Hematopoietic multipotent progenitor cell (in vitro differentiated cells): ENCODE measurements at regions not wholly inside any gene's neighbourhood (a gene's known extent, or its start where the extent isn't known, plus 50 kb on each side); places are given as distances from the start of the nearest gene placed in this dataset.

ENCODE experiments used
- DNase-seq, 3 donors: peaks; one replicate each; pipeline ENCODE4 v3.0.0-alpha.2; 2011 to 2015; ENCODE audit warnings: low read depth in 2 of 3, low spot score in 2 of 3

GRCh38 chr2:234623521-234623991, 126.7 kb upstream of the ARL4C start:
- DNase-seq, result no peak

- no peak for DNase-seq
Observed at GRCh38 chr2:234621120-234621519, 124.2 kb upstream of the ARL4C start.

- DNase-seq, result peak in 2 of 3 donors; percentile 73 to 84
Observed at GRCh38 chr2:234620018-234620417, 123.1 kb upstream of the ARL4C start.

- no peak for DNase-seq
Observed at GRCh38 chr2:234615643-234616356, 118.9 kb upstream of the ARL4C start.

GRCh38 chr2:234611209-234611608, 114.3 kb upstream of the ARL4C start:
- DNase-seq, result peak in 1 of 3 donors; percentile 9

GRCh38 chr2:234608946-234609345, 112.1 kb upstream of the ARL4C start:
- no peak for DNase-seq

GRCh38 chr2:234607691-234608090, 110.8 kb upstream of the ARL4C start:
- DNase-seq, result no peak

GRCh38 chr2:234606896-234607295, 110.0 kb upstream of the ARL4C start:
- DNase-seq, result no peak

GRCh38 chr2:234603619-234604018, 106.7 kb upstream of the ARL4C start:
- DNase-seq, result no peak

- DNase-seq, result no peak
Observed at GRCh38 chr2:234601213-234601612, 104.3 kb upstream of the ARL4C start.

- no peak for DNase-seq
Observed at GRCh38 chr2:234597576-234597861, 100.6 kb upstream of the ARL4C start.

- no peak for DNase-seq
Observed at GRCh38 chr2:234596696-234597575, 100.1 kb upstream of the ARL4C start.

GRCh38 chr2:234595829-234596228, 98.9 kb upstream of the ARL4C start:
- DNase-seq, result no peak

- DNase-seq, result no peak
Observed at GRCh38 chr2:234594715-234595114, 97.8 kb upstream of the ARL4C start.

- DNase-seq, result no peak
Observed at GRCh38 chr2:234593636-234594035, 96.8 kb upstream of the ARL4C start.

GRCh38 chr2:234592541-234592940, 95.7 kb upstream of the ARL4C start:
- no peak for DNase-seq

- no peak for DNase-seq
Observed at GRCh38 chr2:234590076-234590475, 93.2 kb upstream of the ARL4C start.

- no peak for DNase-seq
Observed at GRCh38 chr2:234588054-234588430, 91.2 kb upstream of the ARL4C start.

GRCh38 chr2:234587341-234588053, 90.6 kb upstream of the ARL4C start:
- no peak for DNase-seq

- DNase-seq, result no peak
Observed at GRCh38 chr2:234583331-234583730, 86.5 kb upstream of the ARL4C start.

GRCh38 chr2:234580686-234581085, 83.8 kb upstream of the ARL4C start:
- DNase-seq, result no peak
